Osteoblast (primary cell): ENCODE measurements at regions not wholly inside any gene's neighbourhood (a gene's known extent, or its start where the extent isn't known, plus 50 kb on each side); places are given as distances from the start of the nearest gene placed in this dataset.

ENCODE experiments used
- DNase-seq: peaks from one replicate; pipeline ENCODE4 v3.0.0; 2011; ENCODE audit warnings: low spot score, mixed read lengths; ENCODE audit not compliant: insufficient read length; ENCODE audit errors: missing footprints
- H2AFZ ChIP-seq: 2 replicates; pipeline ENCODE4 v1.6.0; 2011; ENCODE audit warnings: mild to moderate bottlenecking, low read length
- H3K27ac ChIP-seq: 2 replicates; pipeline ENCODE4 v1.5.1; 2011; ENCODE audit warnings: mild to moderate bottlenecking, low read depth, low read length, moderate library complexity
- H3K27me3 ChIP-seq: 2 replicates; pipeline ENCODE4 v1.6.0; 2012; ENCODE audit warnings: mild to moderate bottlenecking, control low read depth, inconsistent platforms, low read length, moderate library complexity; ENCODE audit not compliant: insufficient read depth
- H3K36me3 ChIP-seq: 2 replicates; pipeline ENCODE4 v1.5.1; 2011; ENCODE audit warnings: mild to moderate bottlenecking, low read length, control low read depth, moderate library complexity; ENCODE audit not compliant: insufficient read depth
- H3K4me1 ChIP-seq: 2 replicates; pipeline ENCODE4 v1.5.1; 2011; ENCODE audit warnings: mild to moderate bottlenecking, low read length, control low read depth, moderate library complexity; ENCODE audit not compliant: insufficient read depth
- H3K4me2 ChIP-seq: 2 replicates; pipeline ENCODE4 v1.6.0; 2011; ENCODE audit warnings: mild to moderate bottlenecking, low read length; ENCODE audit not compliant: insufficient read depth
- H3K4me3 ChIP-seq: fragments of 200-600 bp; sonication (generic); 3 replicates; pipeline ENCODE4 v1.5.1; 2012; ENCODE audit warnings: mild to moderate bottlenecking, low read length, inconsistent platforms; ENCODE audit not compliant: insufficient read depth
- H3K79me2 ChIP-seq: 2 replicates; pipeline ENCODE4 v1.6.0; 2012; ENCODE audit warnings: mild to moderate bottlenecking, low read length, control low read depth, inconsistent platforms; ENCODE audit not compliant: insufficient read depth
- H3K9me3 ChIP-seq: 2 replicates; pipeline ENCODE4 v1.5.1; 2011; ENCODE audit warnings: low read depth, low read length, control low read depth
- H4K20me1 ChIP-seq: 2 replicates; pipeline ENCODE4 v1.6.0; 2012; ENCODE audit warnings: mild to moderate bottlenecking, low read length, control low read depth; ENCODE audit not compliant: insufficient read depth
- TF ChIP-seq, protein P1 (sequence below): IDR thresholded peaks from 2 replicates; pipeline ENCODE4 v1.5.1; 2011; ENCODE audit warnings: mild to moderate bottlenecking, low read depth, low read length, moderate library complexity; ENCODE audit errors: extremely low read depth

DNA sequence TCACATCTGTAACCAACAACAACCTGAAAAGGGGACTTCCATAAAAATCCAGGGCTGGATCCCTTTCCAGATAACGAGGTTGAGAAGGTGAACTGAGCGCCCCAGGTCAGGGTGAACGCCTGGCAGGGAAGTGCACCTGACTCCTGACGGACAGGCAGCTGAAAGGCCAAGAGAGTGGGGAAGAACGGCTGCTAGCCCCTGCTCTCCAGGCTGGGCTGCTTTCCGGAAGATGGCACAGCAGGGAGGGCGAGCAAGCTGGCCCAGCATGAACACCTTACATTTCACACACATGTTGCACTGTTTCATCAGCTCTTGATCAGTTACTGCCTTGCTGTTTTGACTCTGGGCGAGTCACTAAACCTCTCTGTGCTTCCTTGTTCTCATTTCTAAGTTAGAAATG lies 127.2 kb upstream of the IQSEC1 start:
- Histone ChIP-seq H3K4me2 (no peak overlapping the region), H3K4me1 (no peaks in the 10 kb centered on the region), H3K4me3 (no peak overlapping the region), H3K9me3 (no peaks in the 10 kb centered on the region), H3K27ac (no peak overlapping the region), H3K36me3 (no peaks in the 10 kb centered on the region), H2AFZ (no peak overlapping the region), H4K20me1 (no peaks in the 10 kb centered on the region), H3K79me2 (no peaks in the 10 kb centered on the region), H3K27me3 (peaks cover 4% of the 10 kb centered on the region)
- TF ChIP-seq, protein P1, sequence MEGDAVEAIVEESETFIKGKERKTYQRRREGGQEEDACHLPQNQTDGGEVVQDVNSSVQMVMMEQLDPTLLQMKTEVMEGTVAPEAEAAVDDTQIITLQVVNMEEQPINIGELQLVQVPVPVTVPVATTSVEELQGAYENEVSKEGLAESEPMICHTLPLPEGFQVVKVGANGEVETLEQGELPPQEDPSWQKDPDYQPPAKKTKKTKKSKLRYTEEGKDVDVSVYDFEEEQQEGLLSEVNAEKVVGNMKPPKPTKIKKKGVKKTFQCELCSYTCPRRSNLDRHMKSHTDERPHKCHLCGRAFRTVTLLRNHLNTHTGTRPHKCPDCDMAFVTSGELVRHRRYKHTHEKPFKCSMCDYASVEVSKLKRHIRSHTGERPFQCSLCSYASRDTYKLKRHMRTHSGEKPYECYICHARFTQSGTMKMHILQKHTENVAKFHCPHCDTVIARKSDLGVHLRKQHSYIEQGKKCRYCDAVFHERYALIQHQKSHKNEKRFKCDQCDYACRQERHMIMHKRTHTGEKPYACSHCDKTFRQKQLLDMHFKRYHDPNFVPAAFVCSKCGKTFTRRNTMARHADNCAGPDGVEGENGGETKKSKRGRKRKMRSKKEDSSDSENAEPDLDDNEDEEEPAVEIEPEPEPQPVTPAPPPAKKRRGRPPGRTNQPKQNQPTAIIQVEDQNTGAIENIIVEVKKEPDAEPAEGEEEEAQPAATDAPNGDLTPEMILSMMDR = no peak
- no peak for DNase-seq

DNA sequence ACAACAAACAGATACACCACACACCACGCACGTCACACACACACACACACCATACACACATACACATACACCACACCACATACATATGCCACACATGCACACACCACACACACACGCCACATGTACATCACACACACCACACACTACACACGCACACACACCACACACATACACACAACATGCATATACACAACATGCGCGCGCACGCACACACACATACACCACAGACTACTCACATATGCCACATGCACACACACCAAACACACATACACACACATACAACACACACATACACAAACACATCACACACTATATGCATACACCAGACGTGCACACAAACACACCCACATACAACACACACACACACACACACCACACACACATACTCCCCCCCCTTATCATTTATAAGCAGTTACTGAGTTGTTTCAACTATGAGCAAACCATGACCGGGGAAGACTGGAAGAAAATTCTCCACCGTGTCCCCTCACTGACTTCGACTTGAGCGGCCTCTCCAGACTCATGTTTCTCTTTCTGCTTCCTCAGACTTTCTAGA lies 126.7 kb upstream of the IQSEC1 start:
- no peak overlapping the region for H3K4me2 ChIP-seq
- no peak overlapping the region for H2AFZ ChIP-seq

DNA sequence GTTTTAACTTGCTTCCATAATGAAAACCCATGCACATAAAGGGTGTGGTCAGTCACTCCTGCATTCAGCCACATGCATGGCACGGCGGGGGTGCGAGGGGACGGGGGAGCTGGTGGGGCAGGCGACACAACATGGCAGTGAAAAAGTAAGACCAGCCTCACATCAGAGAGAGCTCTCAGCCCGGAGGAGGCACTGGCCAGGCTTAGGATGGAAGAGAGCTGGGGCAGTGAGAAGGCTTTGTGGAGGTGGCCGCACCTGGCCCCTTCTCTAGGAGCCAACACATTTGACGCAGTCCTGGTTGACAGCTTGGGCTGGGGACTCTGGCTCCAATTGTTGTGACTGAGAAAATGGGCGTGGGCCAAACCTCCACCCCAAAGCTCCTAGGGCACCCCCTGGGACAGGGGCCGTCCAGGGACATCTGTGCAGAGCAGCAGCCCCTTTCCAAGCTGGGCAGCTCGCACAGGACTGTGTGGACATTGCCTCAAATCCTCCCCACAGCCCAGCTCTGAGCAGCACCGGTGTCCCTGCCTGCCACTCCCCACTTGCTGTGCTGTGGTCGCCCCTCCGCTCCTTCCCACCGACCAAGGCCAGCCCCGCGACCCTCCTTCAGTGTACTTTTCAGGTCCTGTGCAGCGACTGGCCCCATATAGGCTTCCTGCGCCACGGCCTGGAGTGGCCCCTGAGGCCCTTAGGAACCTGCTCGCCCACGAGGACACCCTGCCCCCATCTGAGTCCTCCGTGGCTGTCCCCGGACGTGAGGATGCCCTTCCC lies 126.0 kb upstream of the IQSEC1 start:
- no peak overlapping the region for H3K27ac ChIP-seq
- no peaks in the 10 kb centered on the region for H4K20me1 ChIP-seq
- no peaks in the 10 kb centered on the region for H3K4me1 ChIP-seq
- H3K79me2 ChIP-seq = no peaks in the 10 kb centered on the region
- no peaks in the 10 kb centered on the region for H3K9me3 ChIP-seq
- TF ChIP-seq, protein P1 = no peak
- DNase-seq = peak; percentile 60
- no peaks in the 10 kb centered on the region for H3K36me3 ChIP-seq
- H3K27me3 ChIP-seq = no peaks in the 10 kb centered on the region
- H2AFZ ChIP-seq = no peak overlapping the region
- H3K4me2 ChIP-seq = no peak overlapping the region
- no peak overlapping the region for H3K4me3 ChIP-seq

More for the DNA sequence above, 126.7 kb upstream of the IQSEC1 start:
- Histone ChIP-seq H3K27me3 (no peaks in the 10 kb centered on the region), H4K20me1 (no peaks in the 10 kb centered on the region), H3K27ac (no peak overlapping the region), H3K4me1 (no peaks in the 10 kb centered on the region), H3K4me3 (no peak overlapping the region), H3K79me2 (no peaks in the 10 kb centered on the region), H3K9me3 (no peaks in the 10 kb centered on the region), H3K36me3 (no peaks in the 10 kb centered on the region)
- DNase-seq = peak; percentile 11
- TF ChIP-seq, protein P1 = no peak

DNA sequence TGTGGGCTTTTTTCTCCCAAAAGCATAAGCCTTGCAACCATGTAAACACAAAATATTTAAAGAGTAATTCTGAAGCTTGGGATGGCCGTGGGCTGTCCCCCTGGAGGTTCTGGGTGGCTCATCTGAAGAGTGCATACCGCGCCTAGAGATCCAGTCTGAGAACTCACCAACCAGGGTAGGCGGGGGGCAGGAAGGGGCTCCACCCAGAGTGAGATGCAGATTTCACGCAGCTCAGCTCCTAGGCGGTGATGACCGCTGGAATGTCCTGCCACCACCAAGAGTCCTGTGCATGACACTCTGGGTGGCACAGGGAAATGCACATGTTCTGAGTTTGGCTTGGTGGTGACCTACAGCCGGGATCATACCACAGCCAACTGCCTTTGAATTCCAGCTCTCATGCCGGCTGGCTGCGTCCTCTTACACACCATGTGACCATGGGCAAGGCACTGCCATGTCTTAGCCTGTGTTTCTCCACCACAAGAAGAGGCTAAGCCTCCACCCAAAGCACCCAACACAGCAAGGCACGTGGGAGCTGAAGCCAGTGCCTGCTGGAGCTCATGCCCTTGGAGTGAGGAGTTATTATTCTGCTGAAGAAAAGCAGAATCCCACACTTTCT lies 125.1 kb upstream of the IQSEC1 start:
- H3K36me3 ChIP-seq = no peaks in the 10 kb centered on the region
- peak; percentile 58 for DNase-seq
- no peak overlapping the region for H3K4me3 ChIP-seq
- no peaks in the 10 kb centered on the region for H3K9me3 ChIP-seq
- H3K27ac ChIP-seq = no peak overlapping the region
- no peaks in the 10 kb centered on the region for H3K79me2 ChIP-seq
- no peak overlapping the region for H3K4me2 ChIP-seq
- no peak overlapping the region for H2AFZ ChIP-seq
- no peaks in the 10 kb centered on the region for H3K4me1 ChIP-seq
- TF ChIP-seq, protein P1 = no peak
- H4K20me1 ChIP-seq = no peaks in the 10 kb centered on the region
- no peaks in the 10 kb centered on the region for H3K27me3 ChIP-seq
